ENCODE measurements at regions not wholly inside any gene's neighbourhood (a gene's known extent, or its start where the extent isn't known, plus 50 kb on each side); places are given as distances from the start of the nearest gene placed in this dataset.

DNA sequence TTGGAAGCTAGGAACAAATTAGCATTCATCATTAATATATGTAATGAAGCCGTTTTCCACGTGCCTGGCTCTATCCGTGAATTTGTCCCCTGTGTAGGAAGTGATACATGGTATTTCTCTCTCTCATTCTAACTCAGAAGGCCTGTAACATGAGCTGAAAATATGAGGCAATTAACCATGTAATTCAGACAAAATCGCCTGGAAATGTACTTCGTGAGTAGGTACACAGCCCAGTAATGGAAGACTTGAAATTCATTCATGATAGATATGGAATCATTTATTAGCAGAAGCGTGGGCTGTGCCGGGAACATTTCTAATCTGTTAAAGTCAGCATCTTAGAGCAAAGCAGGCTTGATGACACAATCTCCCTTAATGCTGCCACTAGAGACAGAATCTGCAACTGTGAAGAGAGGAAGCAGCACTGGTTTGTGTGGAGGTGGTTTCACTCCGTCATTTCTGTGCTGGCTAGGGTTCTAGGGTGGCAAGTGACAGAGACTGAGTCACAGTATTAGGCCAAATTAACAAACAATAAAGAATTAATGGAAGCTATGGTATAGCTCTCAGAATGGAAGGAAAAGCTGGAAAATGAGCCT lies 225.0 kb upstream of the PROK2 start:
- TF ChIP-seq CTCF (IDR thresholded peaks at IDR 0.05; ENCODE audit: unreplicated experiment): no peak
- Mint-ChIP-seq H3K27ac (no peak overlapping the region), H3K4me3 (no peak overlapping the region), H3K27me3 (ENCODE audit: low read depth) (peaks cover 5% of the 10 kb centered on the region), H3K9me3 (no peaks in the 10 kb centered on the region), H3K4me1 (peaks cover 6% of the 10 kb centered on the region), H3K36me3 (no peaks in the 10 kb centered on the region)
- no peak for DNase-seq (ENCODE audit: low spot score in 2 of 2, unreplicated experiment in 2 of 2)

GRCh38 chr3:72008226-72008996 lies 223.5 kb upstream of the PROK2 start:
- Mint-ChIP-seq H3K4me1 (peaks cover 6% of the 10 kb centered on the region), H3K27me3 (ENCODE audit: low read depth) (peaks cover 5% of the 10 kb centered on the region)

DNA sequence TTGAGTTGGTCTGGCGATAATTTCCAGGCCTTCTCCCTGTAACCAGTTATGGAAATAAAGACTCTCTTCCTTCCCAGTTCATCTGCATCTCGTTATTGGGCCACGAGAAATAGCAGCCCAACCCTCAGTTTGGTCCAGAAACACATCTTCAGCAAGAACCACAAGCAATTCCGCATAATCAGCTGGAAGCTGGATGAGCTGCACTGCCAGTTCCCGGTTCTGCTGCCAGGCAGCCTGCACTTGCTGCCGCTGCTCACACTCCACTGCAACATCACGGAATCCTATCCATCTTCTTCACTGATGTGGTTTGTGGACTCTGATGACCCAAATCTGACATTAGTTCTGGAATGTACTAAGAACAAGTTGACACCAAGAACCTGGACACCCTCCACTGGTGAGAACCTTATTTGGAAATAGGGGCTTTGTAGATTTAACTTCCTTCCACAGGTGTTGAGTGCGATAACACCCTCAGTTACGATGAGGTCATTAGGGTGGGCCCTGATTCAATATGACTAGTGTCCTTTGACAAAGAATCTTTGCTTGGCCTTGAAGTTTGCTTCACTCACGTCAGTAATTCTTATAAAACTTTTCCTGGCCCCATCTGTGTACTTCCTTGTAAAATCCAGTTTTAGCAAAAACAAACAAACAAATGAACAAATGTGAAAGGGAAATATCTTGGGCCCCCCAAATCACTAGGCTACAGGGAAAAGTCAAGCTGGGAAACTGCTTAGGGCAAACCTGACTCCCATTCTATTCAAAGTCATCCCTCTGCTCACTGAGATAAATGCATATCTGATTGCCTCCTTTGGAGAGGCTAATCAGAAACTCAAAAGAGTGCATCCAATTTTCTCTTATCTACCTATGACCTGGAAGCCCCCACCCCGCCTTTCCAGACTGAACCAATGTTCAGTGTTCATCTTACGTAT lies 221.9 kb upstream of the PROK2 start:
- TF ChIP-seq CTCF (IDR thresholded peaks at IDR 0.05; ENCODE audit: unreplicated experiment): no peak
- Mint-ChIP-seq H3K4me3 (no peak overlapping the region), H3K4me1 (peaks cover 6% of the 10 kb centered on the region), H3K9me3 (no peaks in the 10 kb centered on the region), H3K36me3 (no peaks in the 10 kb centered on the region), H3K27ac (no peak overlapping the region), H3K27me3 (ENCODE audit: low read depth) (peaks cover 13% of the 10 kb centered on the region)
- DNase-seq (ENCODE audit: low spot score in 2 of 2, unreplicated experiment in 2 of 2): no peak

More at GRCh38 chr3:72008226-72008996, 223.5 kb upstream of the PROK2 start:
- DNase-seq (ENCODE audit: low spot score in 2 of 2, unreplicated experiment in 2 of 2): no peak
- TF ChIP-seq CTCF (IDR thresholded peaks at IDR 0.05; ENCODE audit: unreplicated experiment): no peak
- Mint-ChIP-seq H3K36me3 (no peaks in the 10 kb centered on the region), H3K4me3 (no peak overlapping the region), H3K9me3 (no peaks in the 10 kb centered on the region), H3K27ac (no peak overlapping the region)

DNA sequence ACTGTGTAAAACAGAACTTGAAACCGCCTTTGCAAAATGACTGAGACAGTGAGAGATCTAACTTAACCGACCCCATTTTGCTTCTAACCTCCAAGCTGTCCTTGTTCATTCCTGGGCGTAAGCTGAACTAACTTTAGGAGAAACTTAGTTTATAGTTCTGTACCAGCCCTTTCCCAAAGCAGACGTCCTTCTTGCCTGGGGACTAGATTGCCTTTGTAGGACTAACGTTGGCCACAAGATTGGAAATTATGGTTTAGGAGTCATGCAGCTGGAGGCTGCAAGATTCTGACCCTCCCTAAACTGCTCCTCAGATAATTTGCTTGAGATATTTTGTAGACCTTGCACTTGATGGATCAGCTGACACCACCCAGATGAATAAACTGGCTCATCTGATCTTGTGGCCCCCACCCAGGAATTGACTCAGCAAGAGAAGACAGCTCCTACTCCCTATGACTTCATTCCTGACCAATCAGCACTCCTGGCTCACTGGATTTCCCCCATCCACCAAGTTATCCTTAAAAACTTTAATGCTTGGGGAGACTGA lies 219.9 kb upstream of the PROK2 start:
- no peak overlapping the region for H3K27ac Mint-ChIP-seq
- H3K9me3 Mint-ChIP-seq: no peaks in the 10 kb centered on the region

More for the DNA sequence above, 219.9 kb upstream of the PROK2 start:
- peaks cover 11% of the 10 kb centered on the region for H3K27me3 Mint-ChIP-seq (ENCODE audit: low read depth)
- peaks cover 2% of the 10 kb centered on the region for H3K4me1 Mint-ChIP-seq
- H3K4me3 Mint-ChIP-seq: no peak overlapping the region
- H3K36me3 Mint-ChIP-seq: no peaks in the 10 kb centered on the region
- TF ChIP-seq CTCF (IDR thresholded peaks at IDR 0.05; ENCODE audit: unreplicated experiment): no peak
- no peak for DNase-seq (ENCODE audit: low spot score in 2 of 2, unreplicated experiment in 2 of 2)
